ENCODE measurements at regions not wholly inside any gene's neighbourhood (a gene's known extent, or its start where the extent isn't known, plus 50 kb on each side); places are given as distances from the start of the nearest gene placed in this dataset.

DNA sequence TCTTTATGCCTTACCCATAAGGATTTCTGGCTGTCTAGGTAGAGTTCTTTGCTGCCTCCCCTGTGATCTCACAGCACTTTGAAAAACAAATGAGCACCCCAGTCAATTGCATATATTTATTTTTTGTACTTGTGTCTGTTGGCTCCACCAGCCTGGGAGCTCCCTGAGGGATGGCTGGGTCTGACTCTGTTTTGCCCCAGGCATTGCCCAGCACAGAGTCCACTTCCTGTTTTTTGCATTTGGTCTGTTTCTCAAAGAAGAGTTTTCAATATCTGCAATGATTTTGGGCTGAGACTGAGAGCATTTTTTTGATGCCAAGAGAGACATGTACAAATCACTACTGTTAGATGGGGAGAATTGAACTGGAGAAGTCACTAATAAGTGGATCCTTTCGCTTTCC is 125.0 kb downstream of the FOXD2 start:
- no peak for TF ChIP-seq EZH2 (IDR thresholded peaks at IDR 0.05; ENCODE audit: low read length)
- FAIRE-seq (no peak), DNase-seq (ENCODE audit: low read depth, low spot score) (no peak)
- Histone ChIP-seq H3K27me3 (ENCODE audit: control insufficient read depth, extremely low read depth, insufficient read depth, low read length) (no peaks in the 10 kb centered on the region), H3K79me2 (ENCODE audit: control insufficient read depth, insufficient read depth, low read length) (no peaks in the 10 kb centered on the region), H3K9me3 (ENCODE audit: control insufficient read depth, low read depth, low read length) (no peaks in the 10 kb centered on the region), H3K9ac (ENCODE audit: control insufficient read depth, extremely low read depth, insufficient read depth, low read length) (no peak overlapping the region), H3K27ac (ENCODE audit: control insufficient read depth, insufficient read depth, low read length) (no peak overlapping the region), H2AFZ (ENCODE audit: control insufficient read depth, low read length) (no peak overlapping the region), H3K36me3 (ENCODE audit: control insufficient read depth in 2 of 2, extremely low read depth in 1 of 2, insufficient read depth in 2 of 2, low read length in 2 of 2) (no peaks in the 10 kb centered on the region), H3K4me1 (ENCODE audit: control insufficient read depth, extremely low read depth, insufficient read depth, low read length) (peaks cover 18% of the 10 kb centered on the region), H3K4me3 (ENCODE audit: control insufficient read depth in 2 of 3, extremely low read depth in 1 of 3, insufficient read depth in 2 of 3, low read depth in 1 of 3, low read length in 3 of 3) (no peak overlapping the region), H4K20me1 (ENCODE audit: control insufficient read depth, extremely low read depth, insufficient read depth, low read length) (no peaks in the 10 kb centered on the region), H3K4me2 (ENCODE audit: control insufficient read depth, extremely low read depth, insufficient read depth, low read depth, low read length) (no peak overlapping the region), H3K9me1 (ENCODE audit: control insufficient read depth, extremely low read depth, insufficient read depth, low read length) (no peaks in the 10 kb centered on the region)
- dilution Hi-C loops (cut with MboI; ENCODE audit: extremely low pct_ligation_motif_present, low sequenced_read_pairs): no loop called here

GRCh38 chr1:47563201-47563600 is 125.4 kb downstream of the FOXD2 start:
- Histone ChIP-seq H2AFZ (ENCODE audit: control insufficient read depth, low read length) (no peak overlapping the region), H3K4me3 (ENCODE audit: control insufficient read depth in 2 of 3, extremely low read depth in 1 of 3, insufficient read depth in 2 of 3, low read depth in 1 of 3, low read length in 3 of 3) (no peak overlapping the region), H3K36me3 (ENCODE audit: control insufficient read depth in 2 of 2, extremely low read depth in 1 of 2, insufficient read depth in 2 of 2, low read length in 2 of 2) (no peaks in the 10 kb centered on the region), H3K4me1 (ENCODE audit: control insufficient read depth, extremely low read depth, insufficient read depth, low read length) (peaks cover 18% of the 10 kb centered on the region), H3K9me1 (ENCODE audit: control insufficient read depth, extremely low read depth, insufficient read depth, low read length) (no peaks in the 10 kb centered on the region), H3K9me3 (ENCODE audit: control insufficient read depth, low read depth, low read length) (no peaks in the 10 kb centered on the region), H3K4me2 (ENCODE audit: control insufficient read depth, extremely low read depth, insufficient read depth, low read depth, low read length) (no peak overlapping the region), H4K20me1 (ENCODE audit: control insufficient read depth, extremely low read depth, insufficient read depth, low read length) (no peaks in the 10 kb centered on the region), H3K9ac (ENCODE audit: control insufficient read depth, extremely low read depth, insufficient read depth, low read length) (no peak overlapping the region), H3K27ac (ENCODE audit: control insufficient read depth, insufficient read depth, low read length) (no peak overlapping the region), H3K79me2 (ENCODE audit: control insufficient read depth, insufficient read depth, low read length) (no peaks in the 10 kb centered on the region), H3K27me3 (ENCODE audit: control insufficient read depth, extremely low read depth, insufficient read depth, low read length) (no peaks in the 10 kb centered on the region)
- dilution Hi-C loops (cut with MboI; ENCODE audit: extremely low pct_ligation_motif_present, low sequenced_read_pairs): no loop called here
- TF ChIP-seq, protein P1, sequence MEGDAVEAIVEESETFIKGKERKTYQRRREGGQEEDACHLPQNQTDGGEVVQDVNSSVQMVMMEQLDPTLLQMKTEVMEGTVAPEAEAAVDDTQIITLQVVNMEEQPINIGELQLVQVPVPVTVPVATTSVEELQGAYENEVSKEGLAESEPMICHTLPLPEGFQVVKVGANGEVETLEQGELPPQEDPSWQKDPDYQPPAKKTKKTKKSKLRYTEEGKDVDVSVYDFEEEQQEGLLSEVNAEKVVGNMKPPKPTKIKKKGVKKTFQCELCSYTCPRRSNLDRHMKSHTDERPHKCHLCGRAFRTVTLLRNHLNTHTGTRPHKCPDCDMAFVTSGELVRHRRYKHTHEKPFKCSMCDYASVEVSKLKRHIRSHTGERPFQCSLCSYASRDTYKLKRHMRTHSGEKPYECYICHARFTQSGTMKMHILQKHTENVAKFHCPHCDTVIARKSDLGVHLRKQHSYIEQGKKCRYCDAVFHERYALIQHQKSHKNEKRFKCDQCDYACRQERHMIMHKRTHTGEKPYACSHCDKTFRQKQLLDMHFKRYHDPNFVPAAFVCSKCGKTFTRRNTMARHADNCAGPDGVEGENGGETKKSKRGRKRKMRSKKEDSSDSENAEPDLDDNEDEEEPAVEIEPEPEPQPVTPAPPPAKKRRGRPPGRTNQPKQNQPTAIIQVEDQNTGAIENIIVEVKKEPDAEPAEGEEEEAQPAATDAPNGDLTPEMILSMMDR (optimal IDR thresholded peaks at IDR 0.05 in 1 of 3, IDR thresholded peaks at IDR 0.05 in 1 of 3, conservative IDR thresholded peaks at IDR 0.05 in 1 of 3; ENCODE audit: extremely low read depth in 1 of 3, insufficient read depth in 2 of 3, low read length in 3 of 3): no peak
- TF ChIP-seq EZH2 (IDR thresholded peaks at IDR 0.05; ENCODE audit: low read length): no peak
- FAIRE-seq (no peak), DNase-seq (ENCODE audit: low read depth, low spot score) (no peak)

- dilution Hi-C loops (cut with MboI; ENCODE audit: extremely low pct_ligation_motif_present, low sequenced_read_pairs): no loop called here
- no peak for TF ChIP-seq EZH2 (IDR thresholded peaks at IDR 0.05; ENCODE audit: low read length)
- TF ChIP-seq, protein P1 (optimal IDR thresholded peaks at IDR 0.05 in 1 of 3, IDR thresholded peaks at IDR 0.05 in 1 of 3, conservative IDR thresholded peaks at IDR 0.05 in 1 of 3; ENCODE audit: extremely low read depth in 1 of 3, insufficient read depth in 2 of 3, low read length in 3 of 3): no peak
- no peak overlapping the region for H3K27ac ChIP-seq (ENCODE audit: control insufficient read depth, insufficient read depth, low read length)
- no peaks in the 10 kb centered on the region for H3K79me2 ChIP-seq (ENCODE audit: control insufficient read depth, insufficient read depth, low read length)
- FAIRE-seq: no peak
- H3K9me1 ChIP-seq (ENCODE audit: control insufficient read depth, extremely low read depth, insufficient read depth, low read length): no peaks in the 10 kb centered on the region
- H3K27me3 ChIP-seq (ENCODE audit: control insufficient read depth, extremely low read depth, insufficient read depth, low read length): no peaks in the 10 kb centered on the region
- no peak overlapping the region for H2AFZ ChIP-seq (ENCODE audit: control insufficient read depth, low read length)
- no peak overlapping the region for H3K4me2 ChIP-seq (ENCODE audit: control insufficient read depth, extremely low read depth, insufficient read depth, low read depth, low read length)
- no peaks in the 10 kb centered on the region for H3K9me3 ChIP-seq (ENCODE audit: control insufficient read depth, low read depth, low read length)
- H3K36me3 ChIP-seq (ENCODE audit: control insufficient read depth in 2 of 2, extremely low read depth in 1 of 2, insufficient read depth in 2 of 2, low read length in 2 of 2): no peaks in the 10 kb centered on the region
- no peak overlapping the region for H3K9ac ChIP-seq (ENCODE audit: control insufficient read depth, extremely low read depth, insufficient read depth, low read length)
- DNase-seq (ENCODE audit: low read depth, low spot score): no peak
- peaks cover 25% of the 10 kb centered on the region for H3K4me1 ChIP-seq (ENCODE audit: control insufficient read depth, extremely low read depth, insufficient read depth, low read length)
- H3K4me3 ChIP-seq (ENCODE audit: control insufficient read depth in 2 of 3, extremely low read depth in 1 of 3, insufficient read depth in 2 of 3, low read depth in 1 of 3, low read length in 3 of 3): no peak overlapping the region
- no peaks in the 10 kb centered on the region for H4K20me1 ChIP-seq (ENCODE audit: control insufficient read depth, extremely low read depth, insufficient read depth, low read length)
Measured at GRCh38 chr1:47564570-47564969, 126.7 kb downstream of the FOXD2 start.
